ENCODE measurements at regions not wholly inside any gene's neighbourhood (a gene's known extent, or its start where the extent isn't known, plus 50 kb on each side); places are given as distances from the start of the nearest gene placed in this dataset.

DNA sequence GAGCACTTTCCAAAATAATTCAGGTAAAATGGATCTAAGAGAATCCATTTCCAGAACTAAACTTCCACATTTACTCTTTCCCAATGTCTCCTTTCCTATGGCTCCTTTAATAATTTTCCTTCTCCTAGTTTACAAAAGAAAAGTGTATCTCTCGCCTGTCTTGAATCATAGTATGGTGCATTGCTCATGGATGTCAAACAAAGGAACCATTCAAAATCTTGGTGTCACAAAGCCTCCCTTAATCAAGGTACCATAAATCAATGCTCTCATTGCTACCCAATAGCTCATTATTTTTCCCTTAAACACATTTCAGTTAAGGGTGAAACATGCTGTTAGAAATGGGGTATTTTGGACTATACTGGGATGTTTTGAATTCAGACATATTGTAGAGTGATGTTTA is 57.6 kb upstream of the KCNMA1 start:
- DNase-seq (ENCODE audit: low read depth in 4 of 6, low spot score in 6 of 6): no peak
- Histone ChIP-seq H3K9me3 (ENCODE audit: control insufficient read depth, insufficient read depth, low read length) (no peaks in the 10 kb centered on the region), H3K27ac (ENCODE audit: low read depth, low read length) (no peak overlapping the region), H3K27me3 (ENCODE audit: control insufficient read depth, insufficient read depth, low read length) (no peaks in the 10 kb centered on the region), H3K4me3 (ENCODE audit: low read depth, low read length) (no peak overlapping the region), H3K36me3 (ENCODE audit: control insufficient read depth, insufficient read depth, low read length) (no peaks in the 10 kb centered on the region), H3K4me1 (ENCODE audit: control insufficient read depth, insufficient read depth, low read length) (no peaks in the 10 kb centered on the region)
- WGBS (ENCODE audit: insufficient coverage): 60% methylated on average over 1 of the region's 1 CpG

DNA sequence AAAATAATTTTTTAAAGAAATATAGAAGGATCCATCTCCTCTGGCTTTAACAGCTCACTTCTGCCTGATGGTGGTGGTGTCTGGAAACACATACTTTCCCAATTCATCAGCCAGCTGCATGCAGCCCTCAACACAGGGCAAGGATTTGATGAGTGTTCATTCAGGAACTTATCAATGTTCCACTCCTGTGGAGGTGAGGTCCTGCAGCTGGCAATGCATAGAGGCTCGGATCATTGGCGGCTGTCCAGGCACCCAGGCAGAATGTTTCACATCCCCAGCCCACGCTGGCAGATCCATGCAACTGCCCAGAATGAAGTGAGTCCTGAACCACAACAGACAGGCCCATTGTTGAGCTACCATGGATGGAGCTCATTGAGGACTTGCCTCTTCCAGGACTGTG is 55.2 kb upstream of the KCNMA1 start:
- WGBS (ENCODE audit: insufficient coverage): 70% methylated on average over 3 of the region's 3 CpGs
- Histone ChIP-seq H3K4me1 (ENCODE audit: control insufficient read depth, insufficient read depth, low read length) (no peaks in the 10 kb centered on the region), H3K9me3 (ENCODE audit: control insufficient read depth, insufficient read depth, low read length) (no peaks in the 10 kb centered on the region), H3K27ac (ENCODE audit: low read depth, low read length) (no peak overlapping the region), H3K27me3 (ENCODE audit: control insufficient read depth, insufficient read depth, low read length) (no peaks in the 10 kb centered on the region), H3K4me3 (ENCODE audit: low read depth, low read length) (no peak overlapping the region), H3K36me3 (ENCODE audit: control insufficient read depth, insufficient read depth, low read length) (no peaks in the 10 kb centered on the region)
- no peak for DNase-seq (ENCODE audit: low read depth in 4 of 6, low spot score in 6 of 6)

DNA sequence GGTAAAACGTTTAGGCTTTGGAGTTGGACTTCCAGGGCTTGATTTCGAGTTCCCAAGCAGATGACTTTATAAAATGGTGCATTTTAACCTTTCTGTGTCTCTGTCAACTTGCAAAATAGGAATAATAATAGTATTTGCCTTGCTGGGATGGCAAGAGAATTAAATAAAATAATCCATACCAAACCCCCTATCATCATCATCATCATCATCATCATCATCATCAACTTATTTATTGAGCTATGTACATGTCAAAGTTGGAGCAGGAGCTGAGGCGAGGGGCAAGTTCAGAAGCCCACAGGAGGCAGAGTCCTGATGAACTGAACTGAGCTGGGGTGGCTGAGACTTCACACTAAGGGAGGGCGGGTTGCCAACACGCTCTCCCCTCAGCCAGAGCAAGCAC is 51.7 kb upstream of the KCNMA1 start:
- Histone ChIP-seq H3K4me3 (ENCODE audit: low read depth, low read length) (no peak overlapping the region), H3K27ac (ENCODE audit: low read depth, low read length) (no peak overlapping the region), H3K9me3 (ENCODE audit: control insufficient read depth, insufficient read depth, low read length) (no peaks in the 10 kb centered on the region), H3K36me3 (ENCODE audit: control insufficient read depth, insufficient read depth, low read length) (no peaks in the 10 kb centered on the region), H3K27me3 (ENCODE audit: control insufficient read depth, insufficient read depth, low read length) (no peaks in the 10 kb centered on the region), H3K4me1 (ENCODE audit: control insufficient read depth, insufficient read depth, low read length) (no peaks in the 10 kb centered on the region)
- DNase-seq (ENCODE audit: low read depth in 4 of 6, low spot score in 6 of 6): no peak
- WGBS (ENCODE audit: insufficient coverage): 100% methylated on average over 2 of the region's 5 CpGs

DNA sequence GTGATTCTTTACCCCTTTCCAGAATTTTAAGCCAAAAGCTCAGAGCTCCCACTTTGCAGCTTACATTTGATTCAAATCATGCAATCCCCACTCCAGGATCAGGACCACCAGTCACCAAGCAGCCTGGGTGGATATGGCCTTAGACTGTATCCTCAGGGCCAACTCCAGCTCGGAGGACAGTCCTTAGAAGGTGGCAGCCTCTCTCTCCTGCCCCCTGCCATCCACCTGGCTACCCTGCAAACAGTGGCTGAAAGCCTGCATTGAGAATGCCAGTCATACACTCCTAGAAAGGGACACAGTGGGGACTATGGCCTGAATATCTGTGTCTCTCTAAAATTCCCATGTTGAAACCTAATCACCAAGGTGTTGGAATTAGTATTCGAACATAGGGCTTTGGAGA is 50.0 kb upstream of the KCNMA1 start:
- no peaks in the 10 kb centered on the region for H3K9me3 ChIP-seq (ENCODE audit: control insufficient read depth, insufficient read depth, low read length)
- no peaks in the 10 kb centered on the region for H3K4me1 ChIP-seq (ENCODE audit: control insufficient read depth, insufficient read depth, low read length)
- no peaks in the 10 kb centered on the region for H3K36me3 ChIP-seq (ENCODE audit: control insufficient read depth, insufficient read depth, low read length)
- H3K4me3 ChIP-seq (ENCODE audit: low read depth, low read length): no peak overlapping the region
- no peak for DNase-seq (ENCODE audit: low read depth in 4 of 6, low spot score in 6 of 6)
- no peak overlapping the region for H3K27ac ChIP-seq (ENCODE audit: low read depth, low read length)
- H3K27me3 ChIP-seq (ENCODE audit: control insufficient read depth, insufficient read depth, low read length): no peaks in the 10 kb centered on the region
- 85% methylated on average over 1 of the region's 2 CpGs for WGBS (ENCODE audit: insufficient coverage)

Measured in spinal cord (tissue), 9 donors.